ENCODE measurements at regions not wholly inside any gene's neighbourhood (a gene's known extent, or its start where the extent isn't known, plus 50 kb on each side); places are given as distances from the start of the nearest gene placed in this dataset.

GRCh38 chr5:168224085-168224484, 67.4 kb upstream of the WWC1 start:
- no peak overlapping the region for H3K9ac ChIP-seq (ENCODE audit: control insufficient read depth, extremely low read depth, insufficient read depth, low read length)
- no peaks in the 10 kb centered on the region for H3K79me2 ChIP-seq (ENCODE audit: control insufficient read depth, insufficient read depth, low read length)
- H3K27me3 ChIP-seq (ENCODE audit: control insufficient read depth, extremely low read depth, insufficient read depth, low read length) = no peaks in the 10 kb centered on the region
- H3K9me3 ChIP-seq (ENCODE audit: control insufficient read depth, low read depth, low read length) = no peaks in the 10 kb centered on the region
- H3K36me3 ChIP-seq (ENCODE audit: control insufficient read depth in 2 of 2, extremely low read depth in 1 of 2, insufficient read depth in 2 of 2, low read length in 2 of 2) = peaks cover 33 to 37% of the 10 kb centered on the region in 2 experiments
- no peak overlapping the region for H3K27ac ChIP-seq (ENCODE audit: control insufficient read depth, insufficient read depth, low read length)
- no peaks in the 10 kb centered on the region for H3K4me1 ChIP-seq (ENCODE audit: control insufficient read depth, extremely low read depth, insufficient read depth, low read length)
- FAIRE-seq (no peak), DNase-seq (ENCODE audit: low read depth, low spot score) (no peak)
- H3K4me3 ChIP-seq (ENCODE audit: control insufficient read depth in 2 of 3, extremely low read depth in 1 of 3, insufficient read depth in 2 of 3, low read depth in 1 of 3, low read length in 3 of 3) = no peak overlapping the region
- H3K4me2 ChIP-seq (ENCODE audit: control insufficient read depth, extremely low read depth, insufficient read depth, low read depth, low read length) = no peak overlapping the region
- TF ChIP-seq CTCF (optimal IDR thresholded peaks at IDR 0.05 in 1 of 3, IDR thresholded peaks at IDR 0.05 in 1 of 3, conservative IDR thresholded peaks at IDR 0.05 in 1 of 3; ENCODE audit: extremely low read depth in 1 of 3, insufficient read depth in 2 of 3, low read length in 3 of 3) = no peak
- no peak for TF ChIP-seq EZH2 (IDR thresholded peaks at IDR 0.05; ENCODE audit: low read length)
- dilution Hi-C loops (cut with MboI; ENCODE audit: extremely low pct_ligation_motif_present, low sequenced_read_pairs) = no loop called here
- peaks cover 13% of the 10 kb centered on the region for H4K20me1 ChIP-seq (ENCODE audit: control insufficient read depth, extremely low read depth, insufficient read depth, low read length)
- no peak overlapping the region for H2AFZ ChIP-seq (ENCODE audit: control insufficient read depth, low read length)
- no peaks in the 10 kb centered on the region for H3K9me1 ChIP-seq (ENCODE audit: control insufficient read depth, extremely low read depth, insufficient read depth, low read length)

DNA sequence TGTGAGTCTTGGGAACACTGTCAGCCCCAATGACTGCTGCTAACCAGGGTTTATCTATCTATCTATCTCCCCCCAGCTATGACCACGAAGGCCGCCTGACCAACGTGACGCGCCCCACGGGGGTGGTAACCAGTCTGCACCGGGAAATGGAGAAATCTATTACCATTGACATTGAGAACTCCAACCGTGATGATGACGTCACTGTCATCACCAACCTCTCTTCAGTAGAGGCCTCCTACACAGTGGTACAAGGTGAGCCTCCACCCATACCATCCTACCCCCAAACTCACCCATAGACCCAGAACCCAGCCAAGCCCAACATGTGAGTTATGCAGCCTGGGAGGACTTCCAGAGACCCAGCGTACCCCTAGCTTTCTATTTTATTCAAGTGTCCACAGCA, 65.4 kb upstream of the WWC1 start:
- H3K36me3 ChIP-seq (ENCODE audit: control insufficient read depth in 2 of 2, extremely low read depth in 1 of 2, insufficient read depth in 2 of 2, low read length in 2 of 2) = peaks cover 39 to 42% of the 10 kb centered on the region in 2 experiments
- H3K9me1 ChIP-seq (ENCODE audit: control insufficient read depth, extremely low read depth, insufficient read depth, low read length) = no peaks in the 10 kb centered on the region

More for the DNA sequence above, 65.4 kb upstream of the WWC1 start:
- Histone ChIP-seq H3K27me3 (ENCODE audit: control insufficient read depth, extremely low read depth, insufficient read depth, low read length) (no peaks in the 10 kb centered on the region), H3K9me3 (ENCODE audit: control insufficient read depth, low read depth, low read length) (no peaks in the 10 kb centered on the region), H3K4me3 (ENCODE audit: control insufficient read depth in 2 of 3, extremely low read depth in 1 of 3, insufficient read depth in 2 of 3, low read depth in 1 of 3, low read length in 3 of 3) (no peak overlapping the region), H2AFZ (ENCODE audit: control insufficient read depth, low read length) (no peak overlapping the region), H3K9ac (ENCODE audit: control insufficient read depth, extremely low read depth, insufficient read depth, low read length) (no peak overlapping the region), H3K4me2 (ENCODE audit: control insufficient read depth, extremely low read depth, insufficient read depth, low read depth, low read length) (no peak overlapping the region), H3K4me1 (ENCODE audit: control insufficient read depth, extremely low read depth, insufficient read depth, low read length) (no peaks in the 10 kb centered on the region), H3K27ac (ENCODE audit: control insufficient read depth, insufficient read depth, low read length) (no peak overlapping the region), H3K79me2 (ENCODE audit: control insufficient read depth, insufficient read depth, low read length) (no peaks in the 10 kb centered on the region), H4K20me1 (ENCODE audit: control insufficient read depth, extremely low read depth, insufficient read depth, low read length) (peaks cover 5% of the 10 kb centered on the region)
- DNase-seq (ENCODE audit: low read depth, low spot score) (no peak), FAIRE-seq (no peak)
- no peak for TF ChIP-seq CTCF (optimal IDR thresholded peaks at IDR 0.05 in 1 of 3, IDR thresholded peaks at IDR 0.05 in 1 of 3, conservative IDR thresholded peaks at IDR 0.05 in 1 of 3; ENCODE audit: extremely low read depth in 1 of 3, insufficient read depth in 2 of 3, low read length in 3 of 3)
- no peak for TF ChIP-seq EZH2 (IDR thresholded peaks at IDR 0.05; ENCODE audit: low read length)
- dilution Hi-C loops (cut with MboI; ENCODE audit: extremely low pct_ligation_motif_present, low sequenced_read_pairs) = no loop called here

All from keratinocyte (primary cell).